Immature natural killer cell (primary cell): ENCODE measurements at regions not wholly inside any gene's neighbourhood (a gene's known extent, or its start where the extent isn't known, plus 50 kb on each side); places are given as distances from the start of the nearest gene placed in this dataset.

Experiments
- DNase-seq, 3 donors: peaks; one replicate each; pipeline ENCODE4 v3.0.0; 2022; ENCODE audit warnings: mixed read lengths in 1 of 3
- H3K27ac Mint-ChIP-seq, 6 donors: one replicate each; pipeline ENCODE4 v1.8.0; 2020; ENCODE audit warnings: mixed read lengths in 6 of 6, mild to moderate bottlenecking in 5 of 6, inconsistent platforms in 4 of 6, moderate library complexity in 3 of 6
- H3K27me3 Mint-ChIP-seq, 3 donors: one replicate each; pipeline ENCODE4 v1.8.0; 2020 to 2021; ENCODE audit warnings: low read depth in 3 of 3, mild to moderate bottlenecking in 3 of 3, mixed read lengths in 3 of 3, moderate library complexity in 3 of 3, inconsistent platforms in 1 of 3
- H3K36me3 Mint-ChIP-seq, 3 donors: one replicate each; pipeline ENCODE4 v1.8.0; 2020; ENCODE audit warnings: mixed read lengths in 3 of 3, inconsistent platforms in 2 of 3, mild to moderate bottlenecking in 2 of 3
- H3K4me1 Mint-ChIP-seq, 2 donors: one replicate each; pipeline ENCODE4 v1.8.0; 2020; ENCODE audit warnings: inconsistent platforms in 2 of 2, mild to moderate bottlenecking in 2 of 2, mixed read lengths in 2 of 2, moderate library complexity in 1 of 2
- H3K4me3 Mint-ChIP-seq, 5 donors: one replicate each; pipeline ENCODE4 v1.8.0; 2020; ENCODE audit warnings: mild to moderate bottlenecking in 5 of 5, mixed read lengths in 5 of 5, inconsistent platforms in 3 of 5, moderate library complexity in 3 of 5
- H3K9me3 Mint-ChIP-seq, 6 donors: one replicate each; pipeline ENCODE4 v1.8.0; 2020; ENCODE audit warnings: mild to moderate bottlenecking in 6 of 6, mixed read lengths in 6 of 6, inconsistent platforms in 4 of 6, moderate library complexity in 3 of 6

- no peaks in the 10 kb centered on the region for H3K27me3 Mint-ChIP-seq
- no peak overlapping the region for H3K27ac Mint-ChIP-seq
- no peaks in the 10 kb centered on the region for H3K4me1 Mint-ChIP-seq
- H3K9me3 Mint-ChIP-seq, result peaks cover 10 to 35% (median 17%) of the 10 kb centered on the region in 6 donors
- H3K36me3 Mint-ChIP-seq, result peaks cover 0 to 6% (median 0%) of the 10 kb centered on the region in 3 donors
- no peak overlapping the region for H3K4me3 Mint-ChIP-seq
- DNase-seq, result no peak
Observed at GRCh38 chr12:43015090-43015737, 425.7 kb upstream of the PRICKLE1 start.

GRCh38 chr12:43011383-43011926, 421.9 kb upstream of the PRICKLE1 start:
- peaks cover 9 to 30% (median 17%) of the 10 kb centered on the region in 6 donors for H3K9me3 Mint-ChIP-seq

DNA sequence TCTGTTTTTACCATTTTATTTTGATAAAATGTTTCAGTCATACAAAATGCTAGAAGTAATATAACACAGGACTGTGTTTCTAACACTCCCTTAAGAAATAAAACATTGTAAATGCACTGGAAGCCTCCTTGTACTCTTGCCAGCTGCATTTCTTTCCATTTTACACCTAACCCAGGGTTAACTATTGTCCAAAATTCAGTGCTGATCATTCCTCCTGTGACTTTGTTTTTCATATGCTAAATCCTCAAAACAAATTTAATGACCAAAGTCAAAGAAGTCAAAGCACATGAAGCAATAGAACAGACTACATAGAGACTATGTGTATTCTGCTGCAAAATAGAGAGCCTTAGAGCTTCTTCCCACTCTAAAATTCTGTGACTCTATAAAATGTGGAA, 420.3 kb upstream of the PRICKLE1 start:
- DNase-seq, result no peak
- Mint-ChIP-seq H3K27ac (no peak overlapping the region), H3K27me3 (no peaks in the 10 kb centered on the region), H3K9me3 (peaks cover 6 to 26% (median 12%) of the 10 kb centered on the region in 6 donors), H3K4me1 (no peaks in the 10 kb centered on the region), H3K4me3 (no peak overlapping the region), H3K36me3 (peaks cover 0 to 3% (median 0%) of the 10 kb centered on the region in 3 donors)

More at GRCh38 chr12:43011383-43011926, 421.9 kb upstream of the PRICKLE1 start:
- Mint-ChIP-seq H3K36me3 (peaks cover 0 to 5% (median 0%) of the 10 kb centered on the region in 3 donors), H3K4me1 (no peaks in the 10 kb centered on the region), H3K27me3 (no peaks in the 10 kb centered on the region), H3K27ac (no peak overlapping the region), H3K4me3 (no peak overlapping the region)
- no peak for DNase-seq

GRCh38 chr12:43008953-43009845, 419.7 kb upstream of the PRICKLE1 start:
- peaks cover 0 to 3% (median 0%) of the 10 kb centered on the region in 3 donors for H3K36me3 Mint-ChIP-seq
- no peak for DNase-seq
- no peak overlapping the region for H3K27ac Mint-ChIP-seq
- H3K27me3 Mint-ChIP-seq, result no peaks in the 10 kb centered on the region
- H3K9me3 Mint-ChIP-seq, result peaks cover 2 to 22% (median 11%) of the 10 kb centered on the region in 6 donors
- H3K4me3 Mint-ChIP-seq, result no peak overlapping the region
- no peaks in the 10 kb centered on the region for H3K4me1 Mint-ChIP-seq

GRCh38 chr12:43004908-43005307, 415.4 kb upstream of the PRICKLE1 start:
- H3K36me3 Mint-ChIP-seq, result no peaks in the 10 kb centered on the region
- H3K4me3 Mint-ChIP-seq, result no peak overlapping the region
- no peaks in the 10 kb centered on the region for H3K27me3 Mint-ChIP-seq
- H3K4me1 Mint-ChIP-seq, result no peaks in the 10 kb centered on the region
- H3K9me3 Mint-ChIP-seq, result peaks cover 4 to 14% (median 9%) of the 10 kb centered on the region in 6 donors
- no peak overlapping the region for H3K27ac Mint-ChIP-seq
- DNase-seq, result no peak

- H3K27ac Mint-ChIP-seq, result no peak overlapping the region
- H3K27me3 Mint-ChIP-seq, result no peaks in the 10 kb centered on the region
- DNase-seq, result no peak
- H3K4me1 Mint-ChIP-seq, result no peaks in the 10 kb centered on the region
- H3K4me3 Mint-ChIP-seq, result no peak overlapping the region
- H3K36me3 Mint-ChIP-seq, result no peaks in the 10 kb centered on the region
- H3K9me3 Mint-ChIP-seq, result peaks cover 7 to 16% (median 11%) of the 10 kb centered on the region in 6 donors
Observed at GRCh38 chr12:43004141-43004540, 414.6 kb upstream of the PRICKLE1 start.

- Mint-ChIP-seq H3K36me3 (peaks cover 0 to 4% (median 0%) of the 10 kb centered on the region in 3 donors), H3K4me1 (no peaks in the 10 kb centered on the region), H3K9me3 (peaks cover 7 to 37% (median 18%) of the 10 kb centered on the region in 6 donors), H3K4me3 (no peak overlapping the region), H3K27ac (no peak overlapping the region), H3K27me3 (peaks cover 0 to 2% (median 0%) of the 10 kb centered on the region in 3 donors)
- DNase-seq, result no peak
Observed at GRCh38 chr12:42996869-42997431, 407.4 kb upstream of the PRICKLE1 start.

DNA sequence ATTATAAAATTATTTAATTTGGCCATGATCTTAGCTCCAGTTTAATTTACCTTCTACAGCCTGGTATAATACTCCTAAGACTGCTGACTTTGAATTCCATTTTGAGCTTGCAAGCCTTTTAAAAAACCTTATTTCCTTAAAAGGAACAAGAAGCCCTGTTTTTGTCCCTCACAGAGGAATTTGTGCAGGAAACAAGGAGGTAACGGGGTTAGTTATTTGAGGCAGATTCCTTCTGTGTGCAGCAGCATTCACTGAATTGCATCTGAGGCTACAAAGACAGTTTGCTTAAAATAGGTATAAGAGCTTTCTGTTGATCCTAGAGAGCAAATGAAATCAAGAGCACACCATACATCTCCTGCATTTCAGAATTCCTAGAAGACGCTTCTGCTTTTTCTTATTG, 403.3 kb upstream of the PRICKLE1 start:
- H3K36me3 Mint-ChIP-seq, result peaks cover 0 to 4% (median 0%) of the 10 kb centered on the region in 3 donors
- H3K9me3 Mint-ChIP-seq, result peaks cover 3 to 33% (median 17%) of the 10 kb centered on the region in 6 donors
- H3K4me3 Mint-ChIP-seq, result no peak overlapping the region

DNA sequence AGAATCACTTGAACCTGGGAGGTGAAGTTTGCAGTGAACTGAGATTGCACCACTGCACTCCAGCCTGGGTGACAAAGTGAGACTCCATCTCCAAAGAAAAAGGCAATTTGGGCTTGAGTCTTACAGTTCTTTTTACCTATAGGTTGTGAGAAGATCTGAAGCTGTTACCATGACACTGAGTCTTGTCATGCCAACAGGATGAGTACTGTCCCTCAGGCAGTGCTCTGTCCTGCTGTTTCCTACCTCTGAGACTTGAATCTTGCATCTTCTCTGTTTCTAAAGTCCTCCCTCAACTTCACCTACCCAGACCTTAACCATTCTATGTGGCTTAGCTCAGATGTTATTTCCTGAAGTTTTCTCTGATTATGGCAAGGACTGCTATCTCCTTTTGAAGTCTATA, 400.8 kb upstream of the PRICKLE1 start:
- no peak overlapping the region for H3K4me3 Mint-ChIP-seq
- no peak overlapping the region for H3K27ac Mint-ChIP-seq
- DNase-seq, result no peak
- no peaks in the 10 kb centered on the region for H3K4me1 Mint-ChIP-seq
- peaks cover 3 to 30% (median 18%) of the 10 kb centered on the region in 6 donors for H3K9me3 Mint-ChIP-seq
- peaks cover 2 to 5% (median 3%) of the 10 kb centered on the region in 3 donors for H3K27me3 Mint-ChIP-seq
- peaks cover 0 to 4% (median 0%) of the 10 kb centered on the region in 3 donors for H3K36me3 Mint-ChIP-seq

More for the DNA sequence above, 403.3 kb upstream of the PRICKLE1 start:
- H3K27me3 Mint-ChIP-seq, result peaks cover 2 to 5% (median 3%) of the 10 kb centered on the region in 3 donors
- DNase-seq, result no peak
- no peaks in the 10 kb centered on the region for H3K4me1 Mint-ChIP-seq
- H3K27ac Mint-ChIP-seq, result no peak overlapping the region

DNA sequence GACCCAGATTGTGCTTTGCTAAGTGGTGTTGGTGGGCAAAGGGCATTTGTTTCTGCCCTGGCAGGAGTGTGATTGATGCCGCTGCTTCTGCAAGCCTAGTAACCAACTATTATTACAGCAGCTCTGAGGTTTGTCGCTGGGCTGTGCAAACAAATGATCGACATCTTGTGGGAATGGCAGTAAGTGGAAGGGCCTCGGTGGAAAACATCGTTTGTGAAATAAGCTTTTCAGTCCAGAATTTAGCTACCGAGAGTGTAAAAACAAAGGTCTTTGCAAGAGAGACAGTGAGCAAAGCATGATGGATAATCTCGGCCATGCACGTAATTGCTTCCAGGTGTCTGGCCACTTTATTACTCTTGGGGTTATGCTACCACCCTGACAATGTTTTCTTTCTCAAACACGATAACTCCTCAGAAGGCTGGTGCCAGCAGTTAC, 397.7 kb upstream of the PRICKLE1 start:
- Mint-ChIP-seq H3K27me3 (peaks cover 0 to 5% (median 3%) of the 10 kb centered on the region in 3 donors), H3K4me1 (no peaks in the 10 kb centered on the region), H3K9me3 (peaks cover 2 to 20% (median 10%) of the 10 kb centered on the region in 6 donors), H3K4me3 (no peak overlapping the region), H3K36me3 (no peaks in the 10 kb centered on the region), H3K27ac (no peak overlapping the region)
- DNase-seq, result no peak

DNA sequence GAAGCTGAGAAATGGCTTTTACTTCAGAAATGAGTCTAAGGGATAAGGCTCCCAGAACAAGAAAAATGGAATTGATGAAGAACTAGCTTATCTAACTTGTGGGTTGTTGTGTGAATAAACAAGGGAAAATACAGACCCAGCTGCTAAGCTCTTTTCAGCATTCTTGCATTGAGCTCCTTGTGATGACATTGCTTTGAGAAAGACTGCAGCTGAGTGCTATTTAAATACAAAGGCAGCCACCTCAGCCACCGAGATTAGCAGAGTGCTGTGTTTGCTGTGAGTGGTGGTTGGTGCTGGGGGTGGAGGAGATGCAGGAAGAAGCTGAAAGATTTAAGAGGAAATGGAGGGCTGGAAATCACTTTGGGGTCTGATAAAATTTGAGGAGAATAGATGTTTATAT, 396.0 kb upstream of the PRICKLE1 start:
- Mint-ChIP-seq H3K27ac (no peak overlapping the region), H3K4me3 (no peak overlapping the region), H3K36me3 (no peaks in the 10 kb centered on the region), H3K4me1 (no peaks in the 10 kb centered on the region), H3K9me3 (peaks cover 3 to 18% (median 6%) of the 10 kb centered on the region in 6 donors), H3K27me3 (peaks cover 0 to 3% (median 0%) of the 10 kb centered on the region in 3 donors)
- no peak for DNase-seq

DNA sequence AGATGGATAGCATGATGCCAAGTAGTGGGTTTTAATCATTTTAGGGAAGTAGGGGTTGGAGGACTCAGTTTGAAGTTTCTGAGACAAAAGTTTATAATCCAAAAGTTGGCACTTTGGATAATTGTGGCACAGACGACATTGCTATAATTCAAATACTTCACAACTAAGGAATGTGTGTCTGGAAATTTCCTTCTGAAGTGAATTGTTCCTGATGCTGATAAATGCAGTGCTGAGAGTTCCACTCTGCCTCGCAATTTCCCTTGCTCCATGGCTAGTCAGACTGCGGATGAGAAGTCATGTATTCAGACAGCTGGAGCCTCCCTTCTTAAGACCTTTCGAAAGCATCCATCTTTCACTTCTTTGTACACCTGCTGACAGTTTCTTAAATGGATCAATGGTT, 393.3 kb upstream of the PRICKLE1 start:
- no peaks in the 10 kb centered on the region for H3K4me1 Mint-ChIP-seq
- H3K9me3 Mint-ChIP-seq, result peaks cover 1 to 26% (median 11%) of the 10 kb centered on the region in 6 donors
- H3K27ac Mint-ChIP-seq, result no peak overlapping the region
- no peaks in the 10 kb centered on the region for H3K27me3 Mint-ChIP-seq
- DNase-seq, result no peak
- no peak overlapping the region for H3K4me3 Mint-ChIP-seq
- H3K36me3 Mint-ChIP-seq, result no peaks in the 10 kb centered on the region

- Mint-ChIP-seq H3K27ac (no peak overlapping the region), H3K4me1 (no peaks in the 10 kb centered on the region), H3K9me3 (peaks cover 1 to 20% (median 12%) of the 10 kb centered on the region in 6 donors), H3K27me3 (no peaks in the 10 kb centered on the region), H3K4me3 (no peak overlapping the region), H3K36me3 (no peaks in the 10 kb centered on the region)
- DNase-seq, result no peak
Observed at GRCh38 chr12:42981379-42981778, 391.8 kb upstream of the PRICKLE1 start.
